Central memory CD4-positive, alpha-beta T cell (primary cell): ENCODE measurements at regions not wholly inside any gene's neighbourhood (a gene's known extent, or its start where the extent isn't known, plus 50 kb on each side); places are given as distances from the start of the nearest gene placed in this dataset.
"Not testable (repeated sequence)": the region's sequence is repeated elsewhere in the genome, so short reads cannot be mapped to it uniquely, and the experiment has no call there.

Experiments used
- DNase-seq: peaks from one replicate; pipeline ENCODE4 v3.0.0; 2022

GRCh38 chr3:16055606-16056211 is 118.8 kb upstream of the GALNT15 start:
- DNase-seq: no peak

DNA sequence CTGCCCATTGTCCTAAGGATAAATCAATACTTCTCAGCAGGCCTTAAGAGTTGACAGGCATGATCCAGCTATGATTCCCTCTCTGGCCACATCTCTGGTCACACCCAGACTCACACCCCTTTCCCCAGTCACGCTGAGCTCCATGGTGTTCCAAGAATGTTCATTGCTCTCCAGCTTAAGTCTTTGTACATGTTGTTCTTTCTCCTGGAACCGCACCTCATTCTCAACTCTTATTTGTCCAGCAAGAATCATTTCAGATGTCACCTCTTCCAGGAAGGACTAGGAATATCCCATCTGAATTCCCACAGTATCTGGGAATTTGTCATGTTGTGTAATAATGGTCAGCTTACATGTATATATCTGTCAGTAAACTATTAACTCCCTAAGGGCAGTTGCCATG is 118.3 kb upstream of the GALNT15 start:
- no peak for DNase-seq

GRCh38 chr3:16058521-16058920 is 116.0 kb upstream of the GALNT15 start:
- no peak for DNase-seq

- DNase-seq: no peak
These were observed 115.4 kb upstream of the GALNT15 start for GRCh38 chr3:16059081-16059537.

DNA sequence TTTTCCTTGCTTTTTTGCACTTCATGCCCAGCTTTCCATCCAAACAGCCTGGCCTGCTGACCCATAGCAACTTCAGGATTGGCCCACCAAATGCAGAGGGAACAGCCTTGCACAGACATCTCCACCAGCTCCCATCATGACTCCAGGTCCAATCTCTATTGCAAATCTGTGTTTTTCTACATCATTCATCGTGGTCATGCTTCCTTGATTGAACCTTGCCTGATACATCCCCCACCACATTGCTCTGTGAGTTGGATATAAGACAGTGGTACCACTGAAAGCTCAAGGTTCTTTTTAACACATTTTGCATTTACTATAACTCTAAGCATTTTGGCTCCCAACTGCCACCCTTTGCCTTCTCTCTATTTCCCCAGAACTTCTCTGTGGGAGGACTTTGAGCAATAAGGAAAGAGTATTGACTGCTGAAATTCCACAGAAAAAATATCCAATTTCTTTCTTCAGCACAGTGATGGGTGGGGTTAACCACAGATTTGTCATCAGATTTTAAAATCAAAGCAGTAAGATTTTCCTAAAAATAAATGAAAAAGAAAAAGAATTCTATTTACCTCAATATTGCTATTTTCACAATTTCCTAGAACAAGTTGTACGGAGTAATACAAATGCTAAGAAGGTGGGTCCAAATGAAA is 114.6 kb upstream of the GALNT15 start:
- DNase-seq: no peak

GRCh38 chr3:16060358-16060852 is 114.1 kb upstream of the GALNT15 start:
- no peak for DNase-seq

DNA sequence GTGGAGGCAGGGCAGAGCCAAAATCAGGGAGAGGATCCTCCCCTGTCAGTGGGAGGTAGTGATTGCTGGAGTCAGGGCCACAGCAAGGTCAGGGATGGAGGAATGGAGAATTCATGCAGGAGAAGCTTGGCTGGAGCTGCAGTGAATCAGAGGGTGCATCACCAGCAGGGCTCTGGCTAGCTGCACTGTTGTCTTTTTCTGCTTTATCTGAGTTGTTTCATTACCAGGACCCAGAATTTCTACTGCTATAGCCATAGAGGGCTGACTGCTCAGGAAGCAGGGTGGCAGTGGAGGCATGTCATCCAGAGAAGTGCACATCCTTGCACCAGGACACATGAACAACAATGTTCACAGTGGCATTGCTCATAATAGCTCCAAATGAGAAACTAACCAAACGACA is 113.5 kb upstream of the GALNT15 start:
- DNase-seq: no peak

- DNase-seq: no peak
These were observed 113.0 kb upstream of the GALNT15 start for GRCh38 chr3:16061491-16061890.

DNA sequence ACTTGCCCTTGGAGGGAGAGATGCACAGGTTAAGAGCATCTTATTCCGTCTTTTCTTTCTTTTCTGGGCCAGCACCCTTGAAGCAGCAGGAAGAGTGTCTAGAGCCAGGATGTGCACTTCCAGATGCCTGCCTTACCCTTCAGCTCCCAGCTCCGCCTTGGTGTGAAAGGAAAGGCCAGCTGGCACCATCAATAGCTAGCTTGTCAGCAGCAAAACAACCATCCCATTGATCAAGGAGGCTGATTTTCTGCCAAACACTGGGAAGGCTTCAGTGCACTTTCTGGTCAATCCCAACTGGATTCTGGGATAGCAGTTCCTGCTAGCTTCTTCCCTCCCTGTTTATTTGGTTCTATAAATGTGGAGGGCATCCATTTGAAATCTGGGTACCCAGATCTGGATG is 110.9 kb upstream of the GALNT15 start:
- DNase-seq: no peak

DNA sequence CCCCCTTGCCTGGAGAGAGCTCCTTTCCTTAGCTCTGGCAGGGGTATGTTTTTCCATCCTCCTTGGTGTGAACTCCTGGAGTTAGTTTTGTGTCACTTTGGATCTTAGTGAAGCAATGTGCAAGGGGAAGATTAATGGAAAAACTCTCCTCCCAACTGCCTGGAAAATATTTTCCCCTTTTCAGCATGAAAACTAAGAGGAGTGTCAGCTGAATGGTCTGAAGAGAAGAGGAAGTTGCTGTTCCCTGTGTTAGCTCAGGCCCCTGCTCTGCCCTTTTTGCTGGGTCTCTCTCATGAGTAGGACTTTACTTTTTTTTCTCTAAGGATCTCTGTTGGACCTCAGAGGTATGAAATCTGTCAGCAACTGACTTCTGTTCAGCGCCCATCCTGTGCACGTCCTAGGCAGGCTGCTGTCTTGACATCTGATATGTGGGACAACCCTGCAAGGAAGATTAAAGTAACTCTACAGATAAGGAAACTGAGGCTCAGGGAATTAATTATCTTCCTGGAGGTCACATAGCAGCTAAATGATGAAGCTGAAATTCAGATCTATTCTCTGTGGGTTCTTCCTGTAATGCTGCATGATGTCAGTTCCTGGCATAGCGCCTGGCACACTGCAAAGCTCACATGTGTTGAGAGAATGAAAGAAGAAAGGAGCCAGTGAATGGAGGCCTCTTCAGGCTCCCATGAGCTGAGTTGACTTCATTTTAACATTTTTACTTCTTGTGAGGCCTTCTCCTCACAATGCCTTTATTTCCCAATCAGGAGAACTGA is 109.7 kb upstream of the GALNT15 start:
- DNase-seq: no peak

DNA sequence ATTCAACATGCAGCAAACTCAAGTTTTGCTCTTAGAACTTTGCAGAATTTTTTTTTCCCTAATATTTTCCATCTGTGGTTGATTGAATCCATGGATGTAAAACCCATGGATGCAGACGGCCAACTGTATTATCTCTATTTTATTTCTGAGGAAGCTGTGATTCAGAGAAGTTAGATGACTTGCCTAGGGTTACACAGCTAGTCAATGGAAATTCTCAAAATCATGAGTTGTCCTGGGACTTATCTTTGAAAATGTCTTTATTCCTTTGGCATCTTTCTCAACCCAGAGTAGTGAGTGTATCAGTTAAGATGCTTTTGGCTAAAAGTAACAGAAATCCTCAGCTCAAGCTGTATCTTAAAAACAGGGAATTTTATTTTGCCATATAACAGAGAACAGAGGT is 107.9 kb upstream of the GALNT15 start:
- DNase-seq: no peak

DNA sequence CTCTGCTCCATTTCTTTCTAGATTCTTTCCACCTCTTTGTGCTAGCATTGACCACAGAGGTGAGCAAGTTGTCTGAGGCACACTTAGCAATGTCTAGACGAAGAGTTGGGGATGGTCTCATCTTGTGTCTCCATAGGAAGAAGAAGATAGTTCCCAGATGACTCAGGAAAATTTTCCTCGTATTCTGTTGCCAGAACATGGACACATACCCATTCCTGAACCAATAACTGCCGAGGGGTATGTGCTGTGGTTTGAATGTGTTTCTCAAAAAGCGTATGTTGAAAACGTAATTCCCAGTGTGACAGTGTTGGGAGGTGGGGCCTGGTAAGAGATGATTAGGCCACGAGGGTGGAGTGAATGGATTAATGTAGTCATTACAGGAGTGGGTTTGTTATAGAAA is 107.5 kb upstream of the GALNT15 start:
- no peak for DNase-seq

GRCh38 chr3:16067837-16068471 is 106.5 kb upstream of the GALNT15 start:
- DNase-seq: no peak

- DNase-seq: no peak
These were observed 105.1 kb upstream of the GALNT15 start for GRCh38 chr3:16069149-16069922.

DNA sequence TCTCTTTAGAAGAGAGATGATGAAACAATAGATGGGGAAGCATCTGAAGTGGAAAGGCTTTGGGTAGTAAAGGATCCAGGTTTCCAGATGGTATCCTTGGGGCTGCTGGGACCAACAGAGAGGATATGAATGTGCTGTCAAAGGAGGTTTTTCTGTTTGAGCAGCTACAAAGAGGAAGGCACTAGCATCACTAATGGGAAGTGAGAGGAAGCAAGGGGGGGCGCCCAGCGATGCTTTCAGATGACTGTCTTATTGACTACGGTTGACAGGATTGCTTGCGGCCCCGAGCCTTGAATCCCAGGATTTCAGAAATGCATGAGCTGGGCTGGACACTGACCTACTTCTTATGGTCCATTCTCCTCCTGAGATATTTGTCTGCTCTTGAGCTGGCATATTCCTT is 103.8 kb upstream of the GALNT15 start:
- no peak for DNase-seq

DNA sequence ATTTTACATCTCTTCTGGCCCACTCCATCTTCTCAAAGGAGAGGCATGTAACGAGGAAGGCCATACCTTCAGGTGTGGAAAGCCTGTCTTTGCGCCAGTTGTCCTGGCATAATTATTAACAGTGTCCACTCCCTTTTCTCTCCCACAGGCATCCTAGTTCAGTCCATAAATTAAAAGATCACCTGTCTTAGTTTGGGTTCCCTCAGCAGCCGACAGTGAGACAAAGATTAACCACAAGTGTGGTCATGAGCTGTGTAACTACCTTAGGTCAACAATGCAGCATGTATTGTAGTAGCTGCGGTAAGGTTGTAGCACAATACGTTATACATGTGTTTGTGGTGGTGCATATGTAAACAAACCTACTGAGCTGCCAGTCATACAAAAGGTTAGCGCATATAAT is 103.3 kb upstream of the GALNT15 start:
- DNase-seq: no peak

DNA sequence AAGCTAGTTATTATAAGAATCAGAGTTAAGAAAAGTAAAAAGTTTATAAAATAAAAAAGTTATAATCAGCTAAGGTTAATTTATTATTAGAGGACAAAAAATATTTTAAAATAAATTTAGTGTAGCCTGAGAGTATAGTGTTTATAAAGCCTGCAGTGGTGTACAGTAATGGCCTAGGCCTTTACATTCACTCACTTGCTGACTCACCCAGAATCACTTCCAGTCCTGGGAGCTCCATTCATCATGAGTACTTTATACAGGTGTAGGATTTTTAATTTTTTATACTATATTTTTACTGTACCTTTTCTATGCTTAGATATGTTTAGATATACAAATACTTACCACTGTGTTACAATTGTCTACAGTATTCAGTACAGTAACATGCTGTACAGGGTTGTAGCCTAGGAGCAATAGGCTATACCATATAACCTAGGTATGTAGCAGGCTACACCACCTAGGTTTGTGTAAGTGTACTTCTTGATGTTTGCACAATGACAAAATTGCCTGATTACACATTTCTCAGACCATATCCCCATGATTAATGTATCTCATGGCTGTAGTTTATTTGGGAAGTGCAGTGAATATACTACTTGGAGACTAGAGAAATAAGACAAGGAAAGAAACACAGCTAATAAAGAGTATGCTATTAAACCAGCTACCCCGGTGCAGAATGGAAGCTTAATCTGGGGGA is 101.9 kb upstream of the GALNT15 start:
- no peak for DNase-seq

DNA sequence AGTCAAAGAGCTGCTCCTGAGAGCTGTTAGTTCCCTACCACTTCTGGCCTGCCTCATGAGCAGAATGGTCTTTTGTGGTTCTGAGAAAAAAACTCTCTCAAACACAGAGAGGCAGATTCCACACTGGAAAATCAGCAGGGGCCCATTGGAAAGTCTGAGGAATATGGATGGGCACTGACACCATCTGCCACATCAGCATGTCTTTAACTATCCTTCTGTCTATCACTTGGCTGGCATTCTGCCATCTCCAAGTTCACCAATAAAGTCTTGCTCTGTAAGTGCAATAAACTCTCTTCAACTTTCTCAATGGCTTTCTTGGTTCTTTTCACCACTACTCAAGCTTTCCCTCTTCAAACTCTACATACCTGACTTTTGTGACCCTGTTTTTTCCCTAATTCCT is 101.3 kb upstream of the GALNT15 start:
- no peak for DNase-seq

DNA sequence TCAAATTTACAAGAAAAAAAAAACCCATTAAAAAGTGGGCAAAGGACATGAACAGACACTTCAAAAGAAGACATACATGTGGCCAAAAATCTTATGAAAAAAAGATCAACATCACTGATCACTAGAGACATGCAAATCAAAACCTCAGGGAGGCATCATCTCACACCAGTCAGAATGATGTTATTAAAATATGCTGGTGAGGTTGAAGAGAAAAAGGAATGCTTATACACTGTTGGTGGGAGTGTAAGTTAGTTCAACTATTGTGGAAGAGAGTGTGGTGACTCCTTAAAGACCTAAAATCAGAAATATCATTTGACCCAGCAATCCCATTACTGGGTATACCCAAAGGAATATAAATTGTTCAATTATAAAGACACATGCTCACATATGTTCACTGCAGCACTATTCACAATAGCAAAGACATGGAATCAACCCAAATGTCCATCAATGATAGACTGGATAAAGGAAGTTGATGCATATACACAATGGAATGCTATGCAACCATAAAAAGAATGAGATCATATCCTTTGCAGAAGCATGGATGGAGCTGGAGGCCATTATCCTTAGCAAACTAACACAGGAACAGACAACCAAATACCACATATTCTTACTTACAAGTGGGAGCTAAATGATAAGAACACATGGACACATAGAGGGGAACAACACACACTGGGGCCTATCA is 100.3 kb upstream of the GALNT15 start:
- not testable (repeated sequence) for DNase-seq

GRCh38 chr3:16075647-16076046 is 98.8 kb upstream of the GALNT15 start:
- DNase-seq: no peak

GRCh38 chr3:16076564-16076963 is 97.9 kb upstream of the GALNT15 start:
- no peak for DNase-seq
